Smooth muscle cell (in vitro differentiated cells): ENCODE measurements at regions not wholly inside any gene's neighbourhood (a gene's known extent, or its start where the extent isn't known, plus 50 kb on each side); places are given as distances from the start of the nearest gene placed in this dataset.

ENCODE experiments used
- DNase-seq: peaks from one replicate; lab custom pipeline; 2025; ENCODE audit not compliant: unreplicated experiment; lab: John Stamatoyannopoulos, UW
- H2AFZ ChIP-seq: fragments of 200-600 bp; sonication (generic); 2 replicates; pipeline ENCODE4 v1.6.0; 2016; ENCODE audit warnings: antibody characterized with exemption, low read depth, mild to moderate bottlenecking
- H3F3A ChIP-seq: fragments of 200-600 bp; sonication (generic); 2 replicates; pipeline ENCODE4 v1.6.0; 2017; ENCODE audit warnings: antibody characterized with exemption, low read depth
- H3K27ac ChIP-seq: fragments of 200-600 bp; sonication (generic); 2 replicates; pipeline ENCODE4 v1.5.1; 2016; ENCODE audit warnings: low read depth, mild to moderate bottlenecking
- H3K27me3 ChIP-seq: fragments of 200-600 bp; sonication (generic); 2 replicates; pipeline ENCODE4 v1.6.1; 2016; ENCODE audit warnings: low read depth, mild to moderate bottlenecking
- H3K36me3 ChIP-seq: fragments of 200-600 bp; sonication (generic); 2 replicates; pipeline ENCODE4 v1.5.1; 2016; ENCODE audit warnings: low read depth
- H3K4me1 ChIP-seq: fragments of 200-600 bp; sonication (generic); 2 replicates; pipeline ENCODE4 v1.5.1; 2016; ENCODE audit warnings: low read depth
- H3K4me2 ChIP-seq: fragments of 200-600 bp; sonication (generic); 2 replicates; pipeline ENCODE4 v1.6.0; 2016; ENCODE audit warnings: mild to moderate bottlenecking
- H3K4me3 ChIP-seq: fragments of 200-600 bp; sonication (generic); 2 replicates; pipeline ENCODE4 v1.5.1; 2016; ENCODE audit warnings: mild to moderate bottlenecking
- H3K79me2 ChIP-seq: fragments of 200-600 bp; sonication (generic); 2 replicates; pipeline ENCODE4 v1.6.0; 2016; ENCODE audit warnings: low read depth, mild to moderate bottlenecking
- H3K9ac ChIP-seq: fragments of 200-600 bp; sonication (generic); 2 replicates; pipeline ENCODE4 v1.6.0; 2016; ENCODE audit warnings: low read depth
- H3K9me3 ChIP-seq: fragments of 200-600 bp; sonication (generic); replicated peaks from 2 replicates; pipeline ENCODE4 v1.5.1; 2016; ENCODE audit warnings: low read depth
- H4K20me1 ChIP-seq: fragments of 200-600 bp; sonication (generic); 2 replicates; pipeline ENCODE4 v1.6.0; 2016; ENCODE audit warnings: low read depth
- WGBS: methylation state at CpG from one replicate; pipeline ENCODE4 v1.1.7; 2016; ENCODE audit warnings: low lambda C conversion rate; 5-methylcytosine and 5-hydroxymethylcytosine counted together
- TF ChIP-seq, protein P1 (sequence below): fragments of 200-600 bp; sonication (generic); IDR thresholded peaks from 2 replicates; pipeline ENCODE4 v1.5.1; 2017; ENCODE audit warnings: borderline replicate concordance, mild to moderate bottlenecking, antibody characterized with exemption; ENCODE audit not compliant: insufficient read depth, poor library complexity, severe bottlenecking

DNA sequence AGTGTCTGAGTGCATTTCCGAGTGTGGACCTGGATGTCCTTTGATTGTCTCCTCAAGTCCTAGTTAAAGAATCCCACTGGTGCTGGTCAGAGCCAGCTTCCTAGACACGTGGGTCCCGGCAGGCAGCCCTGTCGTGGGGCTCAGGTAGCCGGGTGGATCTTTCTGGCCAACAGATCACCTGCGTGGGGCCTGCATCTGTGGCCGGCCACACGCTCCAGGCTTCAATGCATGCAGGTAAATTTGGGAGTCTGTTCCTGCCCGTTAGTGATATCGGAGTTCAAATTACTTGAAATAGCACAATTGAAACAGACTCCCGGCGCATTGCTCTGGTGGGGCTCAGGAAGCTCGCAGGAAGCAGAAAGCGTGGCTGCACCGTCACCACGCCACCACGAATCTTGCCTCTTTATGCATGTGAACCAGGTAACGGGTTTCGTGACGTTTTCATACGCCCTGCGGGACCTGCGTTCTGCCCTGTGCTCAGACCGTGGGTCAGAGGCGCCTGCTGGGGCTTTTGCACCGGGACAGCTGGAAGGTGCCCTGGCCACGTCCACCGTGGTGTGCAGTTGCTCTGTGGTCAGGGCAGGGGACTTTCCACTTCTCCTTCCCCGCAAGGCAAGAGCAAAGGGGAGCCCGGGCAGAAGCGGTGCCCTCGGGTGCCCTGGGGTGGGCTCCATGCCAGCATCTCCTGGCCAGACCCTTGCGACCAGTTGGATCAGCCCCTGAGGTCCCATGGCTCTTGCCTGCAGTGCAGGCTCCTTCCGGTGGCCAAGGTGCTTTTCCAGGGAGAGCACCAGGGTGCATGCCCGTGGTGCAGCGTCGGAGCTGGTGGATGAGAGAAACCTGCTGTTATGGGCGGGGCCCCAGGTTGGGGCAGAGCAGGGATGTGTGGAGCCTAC lies 803.5 kb downstream of the BRD1 start:
- Histone ChIP-seq H3K4me1 (no peaks in the 10 kb centered on the region), H3K36me3 (no peaks in the 10 kb centered on the region), H3F3A (no peaks in the 10 kb centered on the region), H3K9ac (no peak overlapping the region), H4K20me1 (no peaks in the 10 kb centered on the region), H3K27me3 (no peaks in the 10 kb centered on the region), H3K9me3 (no peaks in the 10 kb centered on the region), H3K79me2 (no peaks in the 10 kb centered on the region), H3K27ac (no peak overlapping the region), H2AFZ (no peak overlapping the region), H3K4me2 (no peak overlapping the region), H3K4me3 (no peak overlapping the region)
- TF ChIP-seq, protein P1, sequence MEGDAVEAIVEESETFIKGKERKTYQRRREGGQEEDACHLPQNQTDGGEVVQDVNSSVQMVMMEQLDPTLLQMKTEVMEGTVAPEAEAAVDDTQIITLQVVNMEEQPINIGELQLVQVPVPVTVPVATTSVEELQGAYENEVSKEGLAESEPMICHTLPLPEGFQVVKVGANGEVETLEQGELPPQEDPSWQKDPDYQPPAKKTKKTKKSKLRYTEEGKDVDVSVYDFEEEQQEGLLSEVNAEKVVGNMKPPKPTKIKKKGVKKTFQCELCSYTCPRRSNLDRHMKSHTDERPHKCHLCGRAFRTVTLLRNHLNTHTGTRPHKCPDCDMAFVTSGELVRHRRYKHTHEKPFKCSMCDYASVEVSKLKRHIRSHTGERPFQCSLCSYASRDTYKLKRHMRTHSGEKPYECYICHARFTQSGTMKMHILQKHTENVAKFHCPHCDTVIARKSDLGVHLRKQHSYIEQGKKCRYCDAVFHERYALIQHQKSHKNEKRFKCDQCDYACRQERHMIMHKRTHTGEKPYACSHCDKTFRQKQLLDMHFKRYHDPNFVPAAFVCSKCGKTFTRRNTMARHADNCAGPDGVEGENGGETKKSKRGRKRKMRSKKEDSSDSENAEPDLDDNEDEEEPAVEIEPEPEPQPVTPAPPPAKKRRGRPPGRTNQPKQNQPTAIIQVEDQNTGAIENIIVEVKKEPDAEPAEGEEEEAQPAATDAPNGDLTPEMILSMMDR, result no peak
- 92% methylated on average over 38 of the region's 38 CpGs for WGBS
- no peak for DNase-seq

DNA sequence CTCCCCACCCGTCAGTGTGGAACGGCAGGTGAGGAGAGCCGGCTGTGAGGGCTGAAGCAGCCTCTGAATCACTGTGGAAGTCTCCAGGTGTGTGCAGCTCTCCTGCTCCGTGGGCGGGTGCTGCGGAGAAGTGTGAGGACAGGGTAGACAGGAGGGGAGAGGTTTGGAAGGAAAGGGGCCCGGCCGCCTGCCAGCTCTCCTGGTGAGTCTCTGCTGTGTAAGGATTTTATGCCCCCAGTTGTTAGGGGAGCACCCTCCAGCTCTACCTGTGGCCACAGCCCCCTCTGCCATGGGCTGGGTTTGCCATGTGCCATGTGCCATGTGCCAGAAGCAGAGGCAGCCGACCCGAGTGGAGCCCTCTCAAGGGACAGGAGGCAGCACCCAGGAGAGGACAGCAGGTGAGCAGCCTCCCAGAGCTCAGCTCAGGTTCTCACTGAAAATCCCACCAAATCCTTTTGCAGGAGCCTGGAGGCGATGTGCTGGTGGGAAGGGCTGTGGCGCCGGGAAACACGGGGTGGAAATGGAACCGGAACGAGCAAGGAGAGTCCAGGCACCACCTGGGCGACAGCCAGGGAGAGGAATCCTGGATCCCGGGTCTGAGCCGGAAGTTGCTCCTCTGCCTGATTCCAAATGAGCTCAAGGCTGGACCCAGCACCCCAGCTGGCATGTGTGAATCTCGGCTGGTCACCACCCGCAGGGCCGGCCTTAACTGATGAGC lies 804.4 kb downstream of the BRD1 start:
- Histone ChIP-seq H3K4me1 (no peaks in the 10 kb centered on the region), H3K36me3 (no peaks in the 10 kb centered on the region), H3K27ac (no peak overlapping the region), H3K9me3 (no peaks in the 10 kb centered on the region), H3F3A (no peaks in the 10 kb centered on the region), H4K20me1 (no peaks in the 10 kb centered on the region), H3K27me3 (no peaks in the 10 kb centered on the region), H3K4me3 (no peak overlapping the region), H2AFZ (no peak overlapping the region), H3K4me2 (no peak overlapping the region), H3K9ac (no peak overlapping the region), H3K79me2 (no peaks in the 10 kb centered on the region)
- WGBS, result 89% methylated on average over 22 of the region's 22 CpGs
- TF ChIP-seq, protein P1, result no peak
- no peak for DNase-seq

DNA sequence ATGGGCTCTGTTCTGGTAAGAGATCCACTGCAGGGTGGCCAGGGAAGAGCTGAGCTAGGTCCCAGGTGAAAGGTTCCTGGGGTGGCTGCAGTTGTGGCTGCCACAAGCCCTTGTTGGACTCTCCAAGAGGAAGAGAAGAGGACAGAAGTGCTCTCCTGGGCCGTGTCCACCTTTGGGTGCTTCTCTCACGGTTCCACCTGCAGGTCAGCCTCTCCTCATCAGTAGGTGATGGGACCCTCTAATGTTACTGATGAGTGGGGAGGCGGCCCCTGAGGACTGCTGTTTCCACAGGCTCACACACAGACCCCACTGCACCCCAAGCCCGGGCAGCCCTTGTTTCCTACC lies 804.9 kb downstream of the BRD1 start:
- Histone ChIP-seq H3K27ac (no peak overlapping the region), H4K20me1 (no peaks in the 10 kb centered on the region), H2AFZ (no peak overlapping the region), H3K79me2 (no peaks in the 10 kb centered on the region), H3K4me2 (no peak overlapping the region), H3K9ac (no peak overlapping the region), H3F3A (no peaks in the 10 kb centered on the region), H3K4me1 (no peaks in the 10 kb centered on the region), H3K9me3 (no peaks in the 10 kb centered on the region), H3K4me3 (no peak overlapping the region), H3K27me3 (no peaks in the 10 kb centered on the region), H3K36me3 (no peaks in the 10 kb centered on the region)
- 75% methylated on average over 4 of the region's 4 CpGs for WGBS
- TF ChIP-seq, protein P1, result no peak
- DNase-seq, result no peak
